SK-N-SH (cell line): ENCODE measurements at regions not wholly inside any gene's neighbourhood (a gene's known extent, or its start where the extent isn't known, plus 50 kb on each side); places are given as distances from the start of the nearest gene placed in this dataset.

Experiments used
- CTCF ChIA-PET: fragments of 300-600, 350-600 bp; formaldehyde crosslinking; extraction: SDS; loops from one replicate; lab custom pipeline; 2021; lab: Yijun Ruan, JAX
- POLR2A ChIA-PET: fragments of 350-600 bp; sonication (Branson Sonifier 250); formaldehyde crosslinking; extraction: SDS; loops from one replicate; lab custom pipeline; 2020; ENCODE audit warnings: antibody characterized with exemption, inconsistent platforms; lab: Yijun Ruan, JAX
- DNase-seq: peaks from one replicate; pipeline ENCODE4 v3.0.0; 2012
- H2AFZ ChIP-seq: fragments of 200-600 bp; sonication (generic); 2 replicates; pipeline ENCODE4 v1.8.1; 2016; ENCODE audit warnings: antibody characterized with exemption, mild to moderate bottlenecking, low read depth
- H3F3A ChIP-seq: fragments of 200-600 bp; sonication (generic); replicated peaks from 2 replicates; pipeline ENCODE3; 2016; ENCODE audit warnings: antibody characterized with exemption, mild to moderate bottlenecking; ENCODE audit not compliant: insufficient read depth
- H3K27ac ChIP-seq, 2 experiments: fragments of 200-500 bp in 1 of 2; fragments of 200-600 bp in 1 of 2; sonication (Bioruptor generic) in 1 of 2; sonication (generic), shearing (Covaris generic) in 1 of 2; 2 replicates each; pipeline versions ENCODE4 v1.5.1 to v1.6.1; 2014 to 2016; ENCODE audit warnings: low read depth in 2 of 2, inconsistent platforms in 1 of 2, low read length in 1 of 2, mild to moderate bottlenecking in 1 of 2, mixed read lengths in 1 of 2
- H3K27me3 ChIP-seq: fragments of 200-600 bp; sonication (generic), shearing (Covaris generic); 2 replicates; pipeline ENCODE4 v1.6.1; 2016; ENCODE audit warnings: mixed run types; ENCODE audit not compliant: insufficient read depth
- H3K36me3 ChIP-seq, 2 experiments: fragments of 200-500 bp in 1 of 2; fragments of 200-600 bp in 1 of 2; sonication (Bioruptor generic) in 1 of 2; sonication (generic) in 1 of 2; replicated peaks in 1 of 2; 2 replicates each; pipeline versions ENCODE3 to v1.5.1; 2014 to 2016; ENCODE audit warnings: low read length in 1 of 2, mild to moderate bottlenecking in 1 of 2; ENCODE audit not compliant: insufficient read depth in 2 of 2, control insufficient read depth in 1 of 2
- H3K4me1 ChIP-seq, 2 experiments: fragments of 200-500 bp in 1 of 2; fragments of 200-600 bp in 1 of 2; sonication (Bioruptor generic) in 1 of 2; sonication (generic), shearing (Covaris generic) in 1 of 2; 2 replicates each; pipeline versions ENCODE4 v1.5.1 to v1.6.1; 2014 to 2016; ENCODE audit warnings: low read depth in 1 of 2, low read length in 1 of 2, mixed run types in 1 of 2; ENCODE audit not compliant: insufficient read depth in 2 of 2, control insufficient read depth in 1 of 2
- H3K4me2 ChIP-seq: fragments of 200-600 bp; sonication (generic), shearing (Covaris generic); 2 replicates; pipeline ENCODE4 v1.6.1; 2017; ENCODE audit warnings: mixed run types
- H3K4me3 ChIP-seq, 2 experiments: fragments of 200-500 bp in 1 of 2; fragments of 200-600 bp in 1 of 2; sonication (Bioruptor generic) in 1 of 2; sonication (generic), shearing (Covaris generic) in 1 of 2; 2 replicates each; pipeline versions ENCODE4 v1.5.1 to v1.8.1; 2014 to 2016; ENCODE audit warnings: low read depth in 2 of 2, inconsistent platforms in 1 of 2, low read length in 1 of 2, mild to moderate bottlenecking in 1 of 2, mixed read lengths in 1 of 2, moderate library complexity in 1 of 2
- H3K79me2 ChIP-seq: fragments of 200-600 bp; sonication (generic); 2 replicates; pipeline ENCODE4 v1.8.1; 2017; ENCODE audit warnings: mild to moderate bottlenecking; ENCODE audit not compliant: insufficient read depth
- H3K9ac ChIP-seq: fragments of 200-600 bp; sonication (generic); 2 replicates; pipeline ENCODE4 v1.6.1; 2017; ENCODE audit warnings: mixed run types
- H3K9me2 ChIP-seq: fragments of 200-600 bp; sonication (generic); 2 replicates; pipeline ENCODE4 v1.6.1; 2017; ENCODE audit warnings: mixed run types
- H3K9me3 ChIP-seq: fragments of 200-600 bp; sonication (generic); 2 replicates; pipeline ENCODE4 v1.6.1; 2017; ENCODE audit warnings: mixed run types, mild to moderate bottlenecking, moderate library complexity
- H4K20me1 ChIP-seq: fragments of 200-600 bp; sonication (generic); 2 replicates; pipeline ENCODE4 v1.6.1; 2017; ENCODE audit warnings: mild to moderate bottlenecking, mixed run types; ENCODE audit not compliant: insufficient read depth
- CTCF ChIP-seq: fragments of 200-600 bp; sonication (generic); IDR thresholded peaks from 2 replicates; pipeline ENCODE4 v1.6.1; 2017; ENCODE audit warnings: antibody characterized with exemption, mild to moderate bottlenecking, moderate library complexity
- EZH2phosphoT487 ChIP-seq: fragments of 200-600 bp; sonication (generic); IDR thresholded peaks from 2 replicates; pipeline ENCODE4 v1.6.1; 2017; ENCODE audit warnings: low read depth, mixed run types, mild to moderate bottlenecking, antibody characterized with exemption, moderate library complexity, borderline replicate concordance
- FOSL2 ChIP-seq: IDR thresholded peaks from 2 replicates; pipeline ENCODE4 v1.4.0; 2012; ENCODE audit warnings: low read depth, mild to moderate bottlenecking, moderate library complexity, borderline replicate concordance
- JUND ChIP-seq: IDR thresholded peaks from 2 replicates; pipeline ENCODE4 v1.4.0; 2012
- MEF2A ChIP-seq: IDR thresholded peaks from 2 replicates; pipeline ENCODE4 v1.4.0; 2012; ENCODE audit warnings: low read depth, borderline replicate concordance
- MXI1 ChIP-seq: IDR thresholded peaks from 2 replicates; pipeline ENCODE4 v1.6.1; 2012; ENCODE audit warnings: mild to moderate bottlenecking, low read depth, low read length, improper control_type of control experiment
- PBX3 ChIP-seq: IDR thresholded peaks from 2 replicates; pipeline ENCODE4; 2012
- RAD21 ChIP-seq: IDR thresholded peaks from 2 replicates; pipeline ENCODE4 v1.6.1; 2012; ENCODE audit warnings: mild to moderate bottlenecking, low read length
- RFX5 ChIP-seq: IDR thresholded peaks from 2 replicates; pipeline ENCODE4 v1.6.1; 2012; ENCODE audit warnings: mild to moderate bottlenecking, improper control_type of control experiment, low read length
- SMC3 ChIP-seq: IDR thresholded peaks from 2 replicates; pipeline ENCODE4 v1.6.1; 2012; ENCODE audit warnings: low read depth, low read length, improper control_type of control experiment
- USF2 ChIP-seq: fragments of 150-350 bp; IDR thresholded peaks from 2 replicates; pipeline ENCODE4 v1.6.1; 2017; ENCODE audit warnings: antibody characterized with exemption, low read length, low read depth, borderline replicate concordance
- YY1 ChIP-seq: IDR thresholded peaks from 2 replicates; pipeline ENCODE4 v1.4.0; 2012; ENCODE audit warnings: low read depth, mild to moderate bottlenecking
- ZBTB33 ChIP-seq: IDR thresholded peaks from 2 replicates; pipeline ENCODE4 v1.4.0; 2012; ENCODE audit warnings: low read depth, borderline replicate concordance
- WGBS: methylation state at CpG from one replicate; pipeline ENCODE4 v1.1.6; 2017; ENCODE audit warnings: low lambda C conversion rate; 5-methylcytosine and 5-hydroxymethylcytosine counted together
- TF ChIP-seq, protein P1 (sequence below): IDR thresholded peaks from 2 replicates; pipeline ENCODE4 v1.4.0; 2012; ENCODE audit warnings: low read depth

- Histone ChIP-seq H3K36me3 (no peaks in the 10 kb centered on the region), H3K9me3 (peaks cover 2% of the 10 kb centered on the region; the same call in 1 of the 2 replicates), H3F3A (no peaks in the 10 kb centered on the region), H3K4me3 (peak overlapping the region in 1 of 2 experiments; percentile 40; a peak in 1 of 4 replicates), H3K27me3 (no peaks in the 10 kb centered on the region), H3K79me2 (no peaks in the 10 kb centered on the region), H3K4me1 (no peaks in the 10 kb centered on the region), H3K27ac (no peak overlapping the region), H3K4me2 (no peak overlapping the region), H3K9ac (no peak overlapping the region), H4K20me1 (no peaks in the 10 kb centered on the region), H2AFZ (no peak overlapping the region), H3K9me2 (no peaks in the 10 kb centered on the region)
- WGBS = 7% methylated on average over 2 of the region's 3 CpGs
- TF ChIP-seq MEF2A (no peak), SMC3 (peak; percentile 42; the same call in 1 of the 2 replicates), YY1 (no peak), RAD21 (peak; percentile 74), CTCF (peak; percentile 50)
- DNase-seq = peak; percentile 12
- CTCF ChIA-PET = interaction anchor here (0.6 to 3.3 kb wide), 9 partner anchors 9 to 528 kb away, joined by 3 to 38 read pairs (median 4); no protein-coding TSS in a partner anchor
- POLR2A ChIA-PET = no interaction called here
Measured at GRCh38 chr4:164012396-164013027, 518.0 kb downstream of the TMA16 start.

DNA sequence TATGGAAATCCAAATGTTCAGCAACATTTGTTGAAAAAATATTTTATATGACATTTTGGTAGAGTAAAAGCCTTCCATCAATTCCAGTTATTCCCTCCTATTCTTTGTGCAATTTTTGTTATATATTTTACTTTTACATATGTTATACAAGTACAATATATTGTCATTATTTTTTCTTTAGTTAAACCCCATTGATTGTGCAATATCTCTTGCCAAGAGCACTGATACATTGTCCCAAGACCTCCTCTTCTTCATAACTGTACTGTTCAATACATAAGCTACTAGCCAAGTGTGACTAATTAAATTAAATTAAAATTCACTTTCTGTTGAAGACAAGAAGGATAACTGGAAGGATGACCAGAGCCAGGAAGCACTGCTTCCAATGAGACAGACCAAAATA lies 527.5 kb downstream of the TMA16 start:
- Histone ChIP-seq H2AFZ (no peak overlapping the region), H3K4me3 (no peak overlapping the region), H3K36me3 (no peaks in the 10 kb centered on the region), H3K4me1 (no peaks in the 10 kb centered on the region), H3K4me2 (no peak overlapping the region), H3K79me2 (no peaks in the 10 kb centered on the region), H3K27me3 (no peaks in the 10 kb centered on the region), H3F3A (no peaks in the 10 kb centered on the region), H3K9me2 (no peaks in the 10 kb centered on the region), H3K9me3 (no peaks in the 10 kb centered on the region), H3K27ac (no peak overlapping the region), H4K20me1 (no peaks in the 10 kb centered on the region), H3K9ac (no peak overlapping the region)
- DNase-seq = no peak
- ChIA-PET CTCF (interaction anchor here (0.8 kb wide), 2 partner anchors 10 to 466 kb away, joined by 3 to 7 read pairs; no protein-coding TSS in a partner anchor), POLR2A (no interaction called here)
- TF ChIP-seq RFX5 (no peak), SMC3 (no peak), MEF2A (no peak), JUND (no peak), ZBTB33 (no peak), EZH2phosphoT487 (no peak), MXI1 (no peak), FOSL2 (no peak), USF2 (no peak), PBX3 (no peak)
- TF ChIP-seq, protein P1, sequence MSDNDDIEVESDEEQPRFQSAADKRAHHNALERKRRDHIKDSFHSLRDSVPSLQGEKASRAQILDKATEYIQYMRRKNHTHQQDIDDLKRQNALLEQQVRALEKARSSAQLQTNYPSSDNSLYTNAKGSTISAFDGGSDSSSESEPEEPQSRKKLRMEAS = no peak
